K562 (cell line): ENCODE measurements at regions not wholly inside any gene's neighbourhood (a gene's known extent, or its start where the extent isn't known, plus 50 kb on each side); places are given as distances from the start of the nearest gene placed in this dataset.

Source experiments
- BMI1 ChIP-seq: fragments of 150-350 bp; IDR thresholded peaks from 2 replicates; pipeline ENCODE4 v1.6.1; 2014; ENCODE audit warnings: low read length
- GTF2A2 ChIP-seq: IDR thresholded peaks from 2 replicates; pipeline ENCODE4 v1.6.1; 2016; ENCODE audit warnings: mild to moderate bottlenecking, missing genetic modification characterization, missing compliant biosample characterization
- SNIP1 ChIP-seq: fragments of 450-650 bp; IDR thresholded peaks from 2 replicates; pipeline ENCODE4 v1.7.1; 2017; ENCODE audit warnings: low read depth, mild to moderate bottlenecking
- TAF15 ChIP-seq: fragments of 200-400 bp; formaldehyde crosslinking; IDR thresholded peaks from 2 replicates; pipeline ENCODE4 v1.6.1; 2017; ENCODE audit warnings: mild to moderate bottlenecking, low read depth, low read length, moderate library complexity
- TBP ChIP-seq: optimal IDR thresholded peaks from 2 replicates; pipeline ENCODE3; 2011; ENCODE audit warnings: low read depth, low read length, improper control_type of control experiment
- TF ChIP-seq, protein P1 (sequence below), 2 experiments: fragments of 450-650 bp; formaldehyde crosslinking in 1 of 2; IDR thresholded peaks; 2 replicates each; pipeline versions ENCODE4 v1.4.0 to v1.6.1; 2014 to 2020; ENCODE audit warnings: mild to moderate bottlenecking in 2 of 2, borderline replicate concordance in 1 of 2, low read depth in 1 of 2
- TF ChIP-seq, protein P2 (sequence below), 2 experiments: fragments of 450-650 bp; conservative IDR thresholded peaks; 2 replicates each; pipeline ENCODE4 v1.6.1; 2017; ENCODE audit warnings: mild to moderate bottlenecking in 2 of 2, moderate library complexity in 2 of 2

DNA sequence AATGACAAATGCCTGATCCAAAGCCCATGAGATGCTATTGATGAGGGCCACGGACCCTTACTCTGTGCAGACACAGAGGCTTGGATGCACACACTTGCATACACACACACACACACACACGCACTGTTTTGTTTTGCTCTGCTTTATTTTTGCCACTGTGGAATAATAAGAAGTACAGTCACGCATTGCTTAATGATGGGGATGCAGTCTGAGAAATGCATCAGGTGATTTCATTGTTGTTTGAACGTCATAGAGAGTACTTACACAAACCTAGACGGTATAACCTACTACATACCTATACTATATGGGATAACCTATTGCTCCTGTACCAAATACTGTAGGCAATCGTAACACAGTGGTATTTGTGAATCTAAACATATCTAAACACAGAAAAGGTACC, 104.4 kb downstream of the RHOU start (continued):
- TF ChIP-seq, protein P1, sequence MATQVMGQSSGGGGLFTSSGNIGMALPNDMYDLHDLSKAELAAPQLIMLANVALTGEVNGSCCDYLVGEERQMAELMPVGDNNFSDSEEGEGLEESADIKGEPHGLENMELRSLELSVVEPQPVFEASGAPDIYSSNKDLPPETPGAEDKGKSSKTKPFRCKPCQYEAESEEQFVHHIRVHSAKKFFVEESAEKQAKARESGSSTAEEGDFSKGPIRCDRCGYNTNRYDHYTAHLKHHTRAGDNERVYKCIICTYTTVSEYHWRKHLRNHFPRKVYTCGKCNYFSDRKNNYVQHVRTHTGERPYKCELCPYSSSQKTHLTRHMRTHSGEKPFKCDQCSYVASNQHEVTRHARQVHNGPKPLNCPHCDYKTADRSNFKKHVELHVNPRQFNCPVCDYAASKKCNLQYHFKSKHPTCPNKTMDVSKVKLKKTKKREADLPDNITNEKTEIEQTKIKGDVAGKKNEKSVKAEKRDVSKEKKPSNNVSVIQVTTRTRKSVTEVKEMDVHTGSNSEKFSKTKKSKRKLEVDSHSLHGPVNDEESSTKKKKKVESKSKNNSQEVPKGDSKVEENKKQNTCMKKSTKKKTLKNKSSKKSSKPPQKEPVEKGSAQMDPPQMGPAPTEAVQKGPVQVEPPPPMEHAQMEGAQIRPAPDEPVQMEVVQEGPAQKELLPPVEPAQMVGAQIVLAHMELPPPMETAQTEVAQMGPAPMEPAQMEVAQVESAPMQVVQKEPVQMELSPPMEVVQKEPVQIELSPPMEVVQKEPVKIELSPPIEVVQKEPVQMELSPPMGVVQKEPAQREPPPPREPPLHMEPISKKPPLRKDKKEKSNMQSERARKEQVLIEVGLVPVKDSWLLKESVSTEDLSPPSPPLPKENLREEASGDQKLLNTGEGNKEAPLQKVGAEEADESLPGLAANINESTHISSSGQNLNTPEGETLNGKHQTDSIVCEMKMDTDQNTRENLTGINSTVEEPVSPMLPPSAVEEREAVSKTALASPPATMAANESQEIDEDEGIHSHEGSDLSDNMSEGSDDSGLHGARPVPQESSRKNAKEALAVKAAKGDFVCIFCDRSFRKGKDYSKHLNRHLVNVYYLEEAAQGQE (IDR thresholded peaks at IDR 0.05; ENCODE audit: borderline replicate concordance): no peak
- TF ChIP-seq, protein P1 (CRISPR knock-in tag; IDR thresholded peaks at IDR 0.05; ENCODE audit: low read depth): no peak
- TF ChIP-seq GTF2A2 (tag): no peak
- TF ChIP-seq BMI1: no peak
- no peak for TF ChIP-seq SNIP1
- no peak for TF ChIP-seq TBP
- no peak for TF ChIP-seq TAF15
- TF ChIP-seq, protein P2, sequence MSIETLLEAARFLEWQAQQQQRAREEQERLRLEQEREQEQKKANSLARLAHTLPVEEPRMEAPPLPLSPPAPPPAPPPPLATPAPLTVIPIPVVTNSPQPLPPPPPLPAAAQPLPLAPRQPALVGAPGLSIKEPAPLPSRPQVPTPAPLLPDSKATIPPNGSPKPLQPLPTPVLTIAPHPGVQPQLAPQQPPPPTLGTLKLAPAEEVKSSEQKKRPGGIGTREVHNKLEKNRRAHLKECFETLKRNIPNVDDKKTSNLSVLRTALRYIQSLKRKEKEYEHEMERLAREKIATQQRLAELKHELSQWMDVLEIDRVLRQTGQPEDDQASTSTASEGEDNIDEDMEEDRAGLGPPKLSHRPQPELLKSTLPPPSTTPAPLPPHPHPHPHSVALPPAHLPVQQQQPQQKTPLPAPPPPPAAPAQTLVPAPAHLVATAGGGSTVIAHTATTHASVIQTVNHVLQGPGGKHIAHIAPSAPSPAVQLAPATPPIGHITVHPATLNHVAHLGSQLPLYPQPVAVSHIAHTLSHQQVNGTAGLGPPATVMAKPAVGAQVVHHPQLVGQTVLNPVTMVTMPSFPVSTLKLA (conservative IDR thresholded peaks at IDR 0.05): no peak
